Stimulated activated CD8-positive, alpha-beta memory T cell treated with anti-CD3 and anti-CD28 coated beads, Interleukin-2, amount 100 ng/mL, for 48 hours (primary cell): ENCODE measurements at regions not wholly inside any gene's neighbourhood (a gene's known extent, or its start where the extent isn't known, plus 50 kb on each side); places are given as distances from the start of the nearest gene placed in this dataset.
"Not testable (repeated sequence)": the region's sequence is repeated elsewhere in the genome, so short reads cannot be mapped to it uniquely, and the experiment has no call there.

Experiments
- DNase-seq, 2 donors: peaks; one replicate each; pipeline ENCODE4 v3.0.0-alpha.2; 2020; ENCODE audit warnings: low read depth in 2 of 2

DNA sequence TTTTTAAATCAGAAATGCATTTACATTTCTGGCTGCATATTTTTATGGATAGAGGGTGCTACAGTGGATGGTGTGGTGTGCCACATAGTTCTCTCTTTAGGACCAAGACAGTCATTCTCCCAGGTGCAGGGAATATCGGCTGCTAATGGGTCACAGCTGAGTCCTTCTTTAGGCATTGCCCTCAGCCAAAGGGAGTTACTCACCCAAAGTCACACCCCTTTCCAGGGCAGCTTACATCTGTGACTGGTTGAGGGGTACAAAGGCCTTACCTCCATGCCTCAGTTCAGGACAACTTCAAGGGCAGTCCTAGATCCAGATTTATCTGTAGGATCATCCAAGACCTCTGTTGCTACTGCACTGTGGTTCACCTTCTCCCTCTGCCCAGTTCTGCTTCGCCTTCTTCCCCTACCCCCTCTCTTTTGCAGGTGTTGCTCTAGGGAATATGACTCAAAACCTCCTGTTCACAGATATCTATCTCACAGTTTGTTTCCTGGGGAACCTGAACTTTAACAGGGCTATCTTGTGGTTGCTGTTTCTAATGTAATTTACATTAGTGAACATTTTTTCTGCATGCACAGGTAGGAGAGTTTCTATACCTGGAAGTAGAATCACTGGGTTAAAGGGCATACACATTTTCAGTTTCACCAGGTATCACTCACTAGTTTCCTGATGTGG, 413.9 kb downstream of the RPS6KC1 start:
- DNase-seq = no peak

DNA sequence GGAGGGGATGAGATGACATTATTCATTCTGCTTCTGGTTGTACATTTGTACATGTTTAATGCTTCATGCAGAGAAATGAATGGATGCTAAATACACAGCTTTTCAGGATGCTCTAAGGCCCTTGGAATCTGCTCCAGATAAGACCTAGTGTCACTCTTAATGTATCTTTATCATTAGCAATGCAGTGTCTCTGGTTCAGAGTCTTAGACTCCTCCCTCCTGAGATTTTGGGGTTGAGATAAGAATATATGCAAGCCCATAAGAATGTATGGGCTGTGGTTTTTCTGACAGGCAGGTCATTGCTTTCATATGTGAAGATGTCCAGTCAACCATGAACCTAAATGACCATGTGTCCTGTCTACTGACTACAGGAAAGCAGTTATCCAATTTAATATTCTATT, 415.5 kb downstream of the RPS6KC1 start:
- no peak for DNase-seq

DNA sequence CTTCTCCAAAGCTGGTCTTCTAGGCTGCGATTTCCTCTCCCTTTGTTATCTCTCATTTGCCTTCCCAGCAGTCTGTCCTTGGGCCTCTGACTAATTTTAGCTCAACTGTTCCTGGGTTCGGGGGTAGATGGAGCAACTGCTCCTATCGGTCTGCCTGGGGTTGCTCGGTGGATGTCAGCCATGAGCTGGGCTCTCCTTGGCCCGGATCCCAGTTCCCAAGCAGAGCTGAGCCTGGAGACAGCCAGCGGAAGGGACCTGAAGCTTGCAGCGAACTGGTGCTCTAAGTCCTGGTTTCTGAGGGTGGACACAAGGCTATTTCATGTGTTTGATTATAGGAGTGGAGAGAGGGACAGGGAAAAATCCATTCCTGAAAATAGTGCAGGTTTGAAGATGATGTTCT, 423.0 kb downstream of the RPS6KC1 start:
- DNase-seq = no peak

DNA sequence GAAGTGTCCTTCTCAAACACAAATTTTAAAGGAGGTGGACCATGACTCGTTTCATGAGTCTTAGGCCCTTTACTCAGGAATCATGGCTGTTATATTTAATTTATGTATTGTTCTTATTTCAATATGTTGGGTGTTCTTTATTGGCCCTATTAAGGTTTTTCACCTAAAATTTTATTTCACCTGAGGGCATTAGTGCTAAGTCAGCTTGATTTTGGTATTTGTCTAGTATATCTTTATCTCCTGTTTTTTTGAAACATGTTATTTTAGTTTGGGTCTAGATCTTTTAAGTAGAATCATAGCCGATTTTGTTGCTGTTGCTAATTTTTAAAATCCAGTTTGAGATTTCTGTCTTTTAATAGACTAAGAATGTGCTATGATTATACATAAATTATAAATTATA, 430.4 kb downstream of the RPS6KC1 start:
- no peak for DNase-seq

DNA sequence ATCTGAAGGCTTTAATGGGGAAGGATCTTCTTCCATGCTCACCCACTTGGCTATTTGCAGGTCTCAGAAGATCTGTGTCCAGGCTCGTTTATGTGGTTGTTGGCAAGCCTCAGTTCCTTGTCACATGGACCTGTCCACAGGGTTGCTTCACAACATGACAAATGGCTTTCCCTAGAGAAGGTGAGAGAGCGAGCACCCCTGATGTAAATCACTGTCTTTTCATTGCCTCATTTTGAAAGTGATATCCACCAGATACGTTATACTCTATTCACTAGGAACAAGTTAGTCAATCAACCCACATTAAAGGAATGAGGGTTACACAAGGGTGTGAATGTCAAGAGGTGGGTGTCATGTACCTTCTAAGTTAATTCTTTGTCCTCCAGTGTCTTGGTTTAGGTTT, 433.3 kb downstream of the RPS6KC1 start:
- no peak for DNase-seq

DNA sequence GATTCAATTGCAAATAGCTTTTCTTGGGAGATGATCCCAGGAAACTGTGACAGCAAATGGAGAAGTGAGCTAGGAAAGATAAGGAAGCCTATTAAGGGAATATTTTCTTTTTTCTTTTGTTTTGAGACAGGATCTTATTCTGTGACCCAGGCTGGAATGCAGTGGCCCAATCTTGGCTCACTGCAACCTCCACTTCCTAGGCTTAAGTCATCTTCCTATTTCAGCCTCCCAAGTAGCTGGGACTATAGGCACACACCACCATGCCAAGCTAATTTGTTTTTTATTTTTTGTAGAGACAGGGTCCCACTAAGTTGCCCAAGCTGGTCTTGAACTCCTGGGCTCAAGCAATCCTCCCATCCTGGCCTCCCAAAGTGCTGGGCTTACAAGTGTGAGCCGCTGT, 433.7 kb downstream of the RPS6KC1 start:
- no peak for DNase-seq

DNA sequence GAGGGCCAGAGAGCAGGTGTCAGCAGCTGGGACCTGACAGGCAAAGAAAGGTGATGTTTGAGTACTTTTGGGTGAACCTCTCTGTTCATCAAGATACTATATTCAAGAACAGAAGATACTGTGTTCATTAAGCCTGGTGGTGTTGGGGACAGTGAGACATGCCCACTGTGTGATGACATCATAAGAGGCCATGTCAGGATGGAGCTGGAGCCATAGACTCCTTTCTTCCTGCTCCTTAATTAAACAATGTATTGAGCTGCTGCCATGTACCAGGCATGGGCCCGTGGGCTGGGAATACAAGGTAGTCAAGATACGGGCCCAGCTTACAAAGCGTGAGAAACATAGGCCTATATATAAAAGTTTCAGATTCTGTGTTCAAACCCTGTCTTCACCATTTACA, 435.4 kb downstream of the RPS6KC1 start:
- no peak for DNase-seq

DNA sequence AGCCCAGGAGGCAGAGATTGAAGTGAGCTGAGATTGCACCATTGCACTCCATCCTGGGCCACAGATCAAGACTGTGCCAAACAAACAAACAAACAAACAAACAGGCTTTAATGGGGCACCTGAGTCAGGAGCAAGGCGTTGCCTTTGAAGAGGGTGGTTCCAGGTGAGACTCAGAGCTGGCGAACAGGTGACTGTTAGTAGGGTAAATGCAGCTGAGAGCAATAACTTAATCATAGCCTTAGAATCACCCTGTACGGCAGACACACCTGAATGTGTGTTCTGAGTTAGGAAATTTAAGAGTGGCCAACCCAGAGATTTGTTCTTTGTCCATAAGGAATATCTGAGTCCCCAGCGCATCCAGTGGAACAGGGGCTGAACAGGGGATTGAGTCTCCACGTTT, 440.4 kb downstream of the RPS6KC1 start:
- no peak for DNase-seq

DNA sequence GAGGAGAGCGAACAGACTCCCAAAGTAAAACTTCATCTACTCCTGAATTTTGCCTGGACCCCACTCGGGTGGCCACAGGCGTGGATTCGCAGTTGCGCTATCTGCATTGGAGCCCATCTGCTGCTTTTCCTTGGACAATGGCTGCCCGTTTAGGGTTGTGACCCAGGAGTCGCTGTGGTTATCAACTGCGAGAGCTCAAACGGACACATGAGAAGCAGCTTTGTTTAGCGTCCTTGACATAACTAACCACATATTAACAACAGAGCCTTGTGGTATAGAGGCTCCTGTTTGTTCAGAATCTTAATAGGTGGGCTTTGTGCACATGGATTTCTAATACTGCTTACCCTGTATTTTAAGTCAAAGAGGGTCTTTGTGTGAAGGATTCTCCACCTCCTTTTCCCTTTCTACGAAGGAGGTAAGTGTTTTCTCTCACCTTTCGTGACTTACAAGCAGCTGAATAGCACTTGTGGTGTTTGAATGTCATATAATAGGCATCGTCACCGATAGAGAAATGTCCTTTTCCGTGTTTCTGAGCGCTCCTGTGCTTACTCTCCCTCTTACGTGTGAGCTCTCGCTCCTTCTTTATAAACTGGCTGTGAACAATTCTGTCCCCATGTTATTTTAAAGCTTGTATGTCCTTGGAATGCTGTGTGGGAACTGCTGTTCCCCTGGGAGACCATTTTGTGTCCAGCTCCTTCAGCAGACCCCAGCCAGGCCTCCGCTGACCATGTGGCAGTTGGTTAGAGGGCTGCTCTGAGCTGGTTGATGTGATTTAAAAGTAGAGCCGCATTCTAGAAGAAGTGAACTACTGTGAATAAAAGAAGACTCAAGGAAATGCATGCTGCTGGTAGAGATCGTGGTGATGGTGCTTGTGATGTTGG, 441.4 kb downstream of the RPS6KC1 start:
- no peak for DNase-seq

DNA sequence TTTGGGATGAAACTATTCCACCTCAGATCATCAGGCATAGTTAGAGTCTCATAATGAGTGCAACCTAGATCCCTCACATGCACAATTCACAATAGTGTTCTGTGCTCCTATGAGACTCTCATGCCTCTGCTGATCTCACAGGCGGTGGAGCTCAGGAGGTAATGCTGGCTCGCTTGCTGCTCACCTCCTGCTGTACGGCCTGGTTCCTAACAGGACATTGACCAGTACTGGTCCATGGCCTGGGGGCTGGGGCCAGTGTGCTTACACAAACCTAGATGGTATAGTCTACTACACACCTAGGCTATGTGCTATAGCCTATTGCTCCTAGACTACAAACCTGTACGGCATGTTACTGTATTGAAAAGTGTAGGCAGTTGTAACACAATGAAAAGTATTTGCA, 448.4 kb downstream of the RPS6KC1 start:
- DNase-seq = no peak

DNA sequence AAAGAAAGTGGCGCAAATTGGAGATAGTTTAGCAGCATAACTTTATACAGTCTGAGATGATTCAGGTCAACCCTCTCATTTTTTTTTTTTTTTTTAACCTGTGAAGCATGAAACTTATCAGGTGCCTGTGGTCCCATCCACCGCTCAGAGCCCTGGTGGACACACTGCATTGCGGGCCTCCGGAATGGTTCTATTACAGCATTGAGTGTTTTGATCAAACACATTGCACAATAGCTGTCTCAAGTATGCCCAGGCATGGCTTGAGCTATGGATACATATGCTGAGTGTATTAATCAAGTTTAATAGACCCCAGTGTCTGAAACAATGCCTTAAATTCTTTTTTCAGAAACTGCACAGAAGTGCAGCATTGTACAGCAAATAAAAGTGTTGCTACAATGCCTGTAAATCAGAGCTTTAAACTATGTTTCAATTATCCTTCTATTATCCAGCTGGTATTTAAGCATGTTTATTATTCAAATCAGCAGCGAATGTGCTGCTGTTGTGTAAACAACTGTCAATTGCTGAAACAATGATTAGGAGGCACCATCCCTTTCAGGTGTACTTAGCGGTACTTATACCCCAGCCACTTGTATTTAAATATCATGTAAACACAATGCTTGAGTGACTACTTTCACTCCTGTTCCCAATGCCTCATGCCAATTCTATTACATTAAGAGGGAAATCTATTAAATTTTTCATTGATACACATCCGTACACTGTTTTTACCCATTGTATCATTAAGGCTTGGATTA, 456.6 kb downstream of the RPS6KC1 start:
- DNase-seq = no peak

DNA sequence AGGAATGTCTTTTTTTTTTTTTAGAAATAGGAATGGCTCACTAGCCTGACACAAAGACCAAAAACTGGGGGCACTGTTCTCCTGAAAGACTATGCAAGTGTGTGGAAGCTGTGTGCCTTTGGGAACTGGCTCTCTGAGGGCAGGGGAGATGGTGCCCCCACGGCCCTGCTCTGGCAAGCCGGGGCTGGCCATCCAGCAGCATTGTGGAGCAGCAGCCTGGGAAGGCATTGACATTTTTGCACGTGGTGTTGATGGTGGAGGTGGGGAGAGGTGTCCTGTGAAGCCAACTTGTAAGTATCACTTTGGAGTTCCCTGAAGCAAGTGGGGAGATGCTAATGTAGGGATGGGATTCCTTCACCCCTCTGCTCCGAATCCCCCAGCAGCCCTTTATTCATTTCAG, 460.1 kb downstream of the RPS6KC1 start:
- no peak for DNase-seq

DNA sequence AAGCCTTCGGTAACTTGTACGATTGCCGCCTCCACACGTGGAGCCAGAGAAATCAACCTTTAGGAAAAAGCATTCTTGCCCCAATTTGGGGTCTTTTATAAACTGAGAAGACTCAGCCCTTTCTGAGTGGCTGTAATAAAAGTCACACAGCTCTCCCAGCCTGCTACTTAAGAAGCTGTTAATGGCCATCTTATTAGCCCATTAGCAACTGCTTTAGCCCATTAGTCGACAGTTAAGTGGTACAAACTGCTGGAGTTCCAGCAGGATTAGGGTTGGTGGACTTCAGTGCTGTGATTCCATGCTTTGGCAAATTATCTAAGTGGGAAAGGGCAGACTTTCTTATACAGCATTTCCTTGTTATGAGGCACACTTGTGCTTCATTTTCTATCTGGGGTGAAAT, 461.3 kb downstream of the RPS6KC1 start:
- no peak for DNase-seq

DNA sequence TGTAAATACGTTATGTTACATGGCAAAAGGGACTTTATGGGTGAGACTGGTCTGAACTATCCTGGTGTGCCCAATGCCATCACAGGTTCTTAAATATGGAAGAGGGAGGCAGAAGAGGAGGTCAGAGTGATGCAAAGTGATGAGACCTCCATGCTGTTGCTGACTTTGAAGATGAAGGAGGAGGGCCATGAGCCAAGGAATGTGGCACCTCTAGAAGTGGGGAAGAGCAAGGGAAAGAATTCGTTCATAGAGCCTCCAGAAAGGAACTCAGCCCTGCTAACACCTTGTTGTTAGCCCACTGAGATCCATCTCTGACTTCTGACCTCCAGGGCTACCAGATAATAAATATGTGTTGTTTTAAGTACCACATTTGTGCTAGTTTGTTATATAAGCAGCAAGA, 462.0 kb downstream of the RPS6KC1 start:
- no peak for DNase-seq

DNA sequence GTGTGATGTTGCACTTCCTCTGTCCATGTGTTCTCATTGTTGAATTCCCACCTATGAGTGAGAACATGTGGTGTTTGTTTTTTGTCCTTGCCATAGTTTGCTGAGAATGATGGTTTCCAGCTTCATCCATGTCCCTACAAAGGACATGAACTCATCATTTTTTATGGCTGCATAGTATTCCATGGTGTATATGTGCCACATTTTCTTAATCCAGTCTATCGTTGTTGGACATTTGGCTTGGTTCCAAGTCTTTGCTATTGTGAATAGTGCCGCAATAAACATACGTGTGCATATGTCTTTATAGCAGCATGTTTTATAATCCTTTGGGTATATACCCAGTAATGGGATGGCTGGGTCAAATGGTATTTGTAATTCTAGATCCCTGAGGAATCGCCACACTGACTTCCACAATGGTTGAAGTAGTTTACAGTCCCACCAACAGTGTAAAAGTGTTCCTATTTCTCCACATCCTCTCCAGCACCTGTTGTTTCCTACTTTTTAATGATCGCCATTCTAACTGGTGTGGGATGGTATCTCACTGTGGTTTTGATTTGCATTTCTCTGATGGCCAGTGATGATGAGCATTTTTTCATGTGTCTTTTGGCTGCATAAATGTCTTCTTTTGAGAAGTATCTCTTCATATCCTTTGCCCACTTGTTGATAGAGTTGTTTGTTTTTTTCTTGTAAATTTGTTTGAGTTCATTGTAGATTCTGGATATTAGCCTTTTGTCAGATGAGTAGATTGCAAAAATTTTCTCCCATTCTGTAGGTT, 463.6 kb downstream of the RPS6KC1 start:
- DNase-seq = not testable (repeated sequence)

DNA sequence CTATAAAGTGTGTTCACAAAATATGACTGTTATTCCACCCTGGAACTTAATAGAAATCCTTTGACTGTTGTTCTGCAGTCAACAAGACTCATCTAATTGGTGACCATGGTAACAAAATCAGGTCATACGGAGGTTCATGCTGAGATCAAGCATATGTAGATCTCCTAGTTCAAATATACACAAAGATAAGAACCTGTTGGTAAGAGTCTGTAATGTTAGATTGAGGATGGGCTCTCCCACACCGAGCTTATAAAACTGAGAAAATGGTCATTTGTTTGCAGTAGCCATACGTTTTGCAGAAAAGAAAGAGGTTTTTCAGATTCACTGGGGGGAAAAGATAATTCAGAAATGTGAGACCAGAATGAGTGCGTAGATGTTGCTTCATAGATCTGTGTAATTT, 468.1 kb downstream of the RPS6KC1 start:
- no peak for DNase-seq

DNA sequence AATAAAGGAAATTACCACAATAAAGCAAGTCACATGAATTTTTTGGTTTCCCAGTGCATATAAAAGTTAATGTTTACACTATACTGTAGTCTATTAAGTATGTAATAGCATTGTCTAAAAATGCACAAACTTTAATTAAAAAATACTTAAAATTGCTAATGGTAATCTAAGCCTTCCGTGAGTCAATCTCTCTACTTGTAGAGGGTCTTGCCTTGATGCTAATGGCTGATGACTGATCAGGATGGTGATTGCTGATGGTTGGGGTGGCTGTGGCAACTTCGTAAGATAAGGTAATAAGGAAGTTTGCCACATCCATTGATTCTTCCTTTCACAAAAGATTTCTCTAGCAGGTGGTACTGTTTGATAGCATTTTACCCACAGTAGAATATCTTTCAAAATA, 466.6 kb upstream of the PROX1 start:
- no peak for DNase-seq

DNA sequence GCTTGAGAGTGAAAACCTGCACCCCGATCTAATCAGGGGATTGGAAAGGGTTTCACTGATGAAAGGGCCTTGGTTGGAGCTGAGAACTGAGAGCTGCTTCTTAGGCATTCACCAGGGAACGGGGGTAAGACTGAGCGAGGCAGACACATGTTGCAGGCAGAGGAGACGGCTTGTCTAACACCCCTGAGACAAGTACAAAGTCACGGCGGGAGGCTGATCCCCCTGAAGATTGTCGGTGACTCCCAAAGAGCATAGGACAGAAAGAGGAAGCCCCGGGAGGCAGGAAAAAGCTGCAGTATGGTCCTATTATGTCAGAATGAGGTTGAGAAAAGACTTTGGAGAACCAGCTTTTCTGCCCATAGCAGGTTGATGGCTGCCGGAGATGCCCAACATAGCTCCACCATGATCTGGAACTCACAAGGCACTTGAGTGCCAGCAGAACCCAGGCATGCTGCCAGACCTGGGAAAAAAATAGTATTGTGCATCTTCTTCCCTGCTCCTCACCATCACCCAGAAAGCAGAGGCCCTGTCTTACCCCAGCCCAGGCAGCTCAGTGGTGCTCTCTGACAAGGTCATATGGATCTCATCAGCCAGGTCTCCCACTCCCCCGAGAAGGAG, 463.9 kb upstream of the PROX1 start:
- no peak for DNase-seq

DNA sequence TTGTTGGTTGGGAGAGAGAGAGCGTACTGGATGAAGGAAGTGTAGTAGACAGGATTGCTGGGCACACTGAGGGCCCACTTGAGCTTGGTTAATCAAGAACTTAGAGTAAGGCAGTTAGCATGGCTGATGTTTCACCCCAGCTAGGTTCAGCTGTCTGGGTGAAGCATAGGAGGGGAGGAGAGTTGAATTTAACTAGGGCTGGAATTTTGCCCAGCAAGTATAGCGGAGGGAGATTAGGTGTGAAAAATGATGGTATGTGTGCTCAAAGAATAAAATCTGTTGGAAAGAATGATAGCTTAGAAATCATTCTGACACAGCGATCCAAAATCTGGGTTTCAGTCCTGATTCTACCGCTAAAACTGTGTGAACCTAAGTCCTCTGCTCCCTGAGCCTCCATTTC, 461.5 kb upstream of the PROX1 start:
- DNase-seq = no peak

DNA sequence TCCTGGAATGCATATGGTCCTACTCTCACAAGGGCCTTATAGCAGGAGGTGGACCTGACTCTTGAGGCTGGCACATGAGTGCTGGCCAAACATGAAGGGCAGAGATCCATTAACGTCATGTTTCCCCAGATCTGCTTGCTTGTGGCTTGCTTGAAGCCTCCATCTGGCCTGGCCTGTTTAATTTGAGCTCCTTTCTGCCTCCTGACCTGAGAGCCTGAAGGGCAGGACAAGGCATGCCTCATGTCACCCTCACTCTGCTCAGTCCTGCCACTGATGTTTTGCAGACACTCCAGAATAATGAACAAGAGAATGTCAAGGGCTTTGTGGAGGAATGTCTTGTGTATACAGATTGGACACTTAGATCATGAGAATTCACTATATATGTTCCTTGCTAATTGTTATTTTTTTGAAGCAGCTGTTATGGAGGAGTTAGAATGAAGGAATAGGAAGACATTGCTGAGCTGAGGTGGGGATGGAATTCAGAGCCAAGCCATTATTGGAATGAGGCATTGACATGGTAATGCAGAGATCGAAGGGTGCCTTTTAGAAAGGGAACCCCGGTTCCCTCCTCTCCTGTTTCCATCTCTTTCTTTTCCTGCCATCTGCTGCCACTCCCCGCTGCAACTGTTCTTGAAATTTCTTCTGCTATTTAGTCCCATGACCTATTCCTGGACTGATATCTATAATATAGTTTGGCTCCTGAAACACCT, 457.0 kb upstream of the PROX1 start:
- DNase-seq = no peak
